T-cell (primary cell): ENCODE measurements at regions not wholly inside any gene's neighbourhood (a gene's known extent, or its start where the extent isn't known, plus 50 kb on each side); places are given as distances from the start of the nearest gene placed in this dataset.

Experiments used
- ATAC-seq, 4 experiments: fragments of 200-7000 bp in 3 of 4; fragments of 150-1000 bp in 1 of 4; cut with Tn5 transposase; replicated peaks in 1 of 4; 1 replicate in 3 of 4; 2 replicates in 1 of 4; pipeline ENCODE4 v1.10.0; 2021; ENCODE audit warnings: moderate library complexity in 3 of 4, mild to moderate bottlenecking in 2 of 4, moderate number of reproducible peaks in 1 of 4
- CTCF ChIA-PET, 2 donors: fragments of 300-600 bp; sonication (Branson Sonifier 250); formaldehyde crosslinking; loops; one replicate each; lab custom pipeline; 2022; ENCODE audit warnings: antibody characterized with exemption in 2 of 2; lab: Charles Lee
- POLR2A ChIA-PET, 2 donors: fragments of 300-600 bp; sonication (Branson Sonifier 250); formaldehyde crosslinking; loops; one replicate each; lab custom pipeline; 2022; ENCODE audit warnings: antibody characterized with exemption in 2 of 2; lab: Charles Lee
- DNase-seq, 35 experiments: peaks; one replicate each; pipeline versions ENCODE4 v3.0.0 to v3.0.0-alpha.2; 2013 to 2023
- H3K27ac ChIP-seq: one replicate; pipeline ENCODE4 v1.5.1; 2013; ENCODE audit warnings: low read length
- H3K27me3 ChIP-seq, 2 experiments: replicated peaks in 1 of 2; 1 replicate in 1 of 2; 2 replicates in 1 of 2; pipeline versions ENCODE4 v1.6.1 to v1.7.0; 2013; ENCODE audit warnings: low read length in 1 of 2, mixed read lengths in 1 of 2; ENCODE audit not compliant: control insufficient read depth in 2 of 2, insufficient read depth in 2 of 2; ENCODE audit errors: extremely low read depth in 1 of 2
- H3K36me3 ChIP-seq, 2 donors: 1 replicate in 1 of 2; 2 replicates in 1 of 2; pipeline versions ENCODE4 v1.6.1 to v1.7.0; 2013; ENCODE audit warnings: low read length in 1 of 2; ENCODE audit not compliant: control insufficient read depth in 2 of 2, insufficient read depth in 1 of 2; ENCODE audit errors: extremely low read depth in 1 of 2
- H3K4me1 ChIP-seq, 2 experiments: 1 replicate in 1 of 2; 2 replicates in 1 of 2; pipeline versions ENCODE4 v1.6.1 to v1.7.0; 2013; ENCODE audit warnings: low read length in 2 of 2, mixed read lengths in 1 of 2; ENCODE audit not compliant: insufficient read depth in 2 of 2, control insufficient read depth in 1 of 2; ENCODE audit errors: extremely low read depth in 1 of 2
- H3K4me3 ChIP-seq, 2 donors: 1 replicate in 1 of 2; 2 replicates in 1 of 2; pipeline versions ENCODE4 v1.5.1 to v1.7.0; 2013; ENCODE audit warnings: mild to moderate bottlenecking in 2 of 2, low read length in 1 of 2, moderate library complexity in 1 of 2; ENCODE audit not compliant: control insufficient read depth in 1 of 2; ENCODE audit errors: extremely low read depth in 1 of 2
- H3K9me3 ChIP-seq: 2 replicates; pipeline ENCODE4 v1.7.0; 2013
- H3K27ac Mint-ChIP-seq, 2 donors: one replicate each; pipeline ENCODE4 v1.8.0; 2020 to 2021; ENCODE audit warnings: mild to moderate bottlenecking in 2 of 2, mixed read lengths in 2 of 2
- H3K27me3 Mint-ChIP-seq, 2 donors: one replicate each; pipeline ENCODE4 v1.8.0; 2021 to 2022; ENCODE audit warnings: mixed read lengths in 2 of 2
- H3K36me3 Mint-ChIP-seq: one replicate; pipeline ENCODE4 v1.8.0; 2021; ENCODE audit warnings: mixed read lengths
- H3K4me1 Mint-ChIP-seq, 3 donors: one replicate each; pipeline ENCODE4 v1.8.0; 2020 to 2022; ENCODE audit warnings: mixed read lengths in 3 of 3, mild to moderate bottlenecking in 1 of 3
- H3K4me3 Mint-ChIP-seq, 3 donors: one replicate each; pipeline ENCODE4 v1.8.0; 2020 to 2022; ENCODE audit warnings: mild to moderate bottlenecking in 3 of 3, mixed read lengths in 3 of 3, moderate library complexity in 3 of 3
- H3K9me3 Mint-ChIP-seq, 3 donors: one replicate each; pipeline ENCODE4 v1.8.0; 2020 to 2022; ENCODE audit warnings: mixed read lengths in 3 of 3
- WGBS: methylation state at CpG from one replicate; pipeline ENCODE4 v1.1.5; 2013; ENCODE audit warnings: missing lambda C conversion rate; ENCODE audit not compliant: insufficient coverage; 5-methylcytosine and 5-hydroxymethylcytosine counted together

DNA sequence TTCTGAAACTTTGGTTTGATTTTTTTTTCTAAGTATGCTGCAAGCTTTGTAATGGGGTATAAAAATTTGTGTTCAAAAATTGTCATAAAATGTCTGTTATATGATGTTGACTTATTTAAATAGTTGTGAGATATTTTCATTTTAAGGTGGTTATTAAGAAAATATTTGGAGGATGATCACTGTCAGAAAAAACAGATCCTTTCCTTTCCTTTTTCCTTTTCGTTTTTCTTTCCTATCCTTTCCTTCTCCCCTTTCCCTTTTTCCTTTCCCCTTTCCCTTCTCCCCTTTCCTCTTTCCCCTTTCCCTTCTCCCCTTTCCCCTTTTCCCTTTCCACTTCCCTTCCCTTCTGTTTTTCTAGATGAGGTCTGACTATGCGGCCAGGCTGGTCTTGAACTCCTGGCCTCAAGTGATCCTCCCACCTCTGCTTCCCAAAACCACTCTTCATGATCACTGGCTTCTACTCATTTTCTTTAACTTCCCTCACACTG is 640.5 kb downstream of the PLCL1 start:
- no peaks in the 10 kb centered on the region for H3K36me3 ChIP-seq
- 67% methylated on average over 2 of the region's 2 CpGs for WGBS
- POLR2A ChIA-PET = no interaction called here
- H3K4me3 ChIP-seq = no peak overlapping the region
- H3K27me3 Mint-ChIP-seq = peaks cover 3 to 10% of the 10 kb centered on the region in 2 donors
- no peak overlapping the region for H3K4me3 Mint-ChIP-seq
- no peaks in the 10 kb centered on the region for H3K27me3 ChIP-seq
- DNase-seq = no peak
- H3K27ac ChIP-seq = no peak overlapping the region
- no peak for ATAC-seq
- H3K9me3 ChIP-seq = no peaks in the 10 kb centered on the region
- no peaks in the 10 kb centered on the region for H3K36me3 Mint-ChIP-seq
- no peaks in the 10 kb centered on the region for H3K4me1 Mint-ChIP-seq
- H3K27ac Mint-ChIP-seq = no peak overlapping the region
- CTCF ChIA-PET = no interaction called here
- no peaks in the 10 kb centered on the region for H3K9me3 Mint-ChIP-seq
- H3K4me1 ChIP-seq = no peaks in the 10 kb centered on the region

DNA sequence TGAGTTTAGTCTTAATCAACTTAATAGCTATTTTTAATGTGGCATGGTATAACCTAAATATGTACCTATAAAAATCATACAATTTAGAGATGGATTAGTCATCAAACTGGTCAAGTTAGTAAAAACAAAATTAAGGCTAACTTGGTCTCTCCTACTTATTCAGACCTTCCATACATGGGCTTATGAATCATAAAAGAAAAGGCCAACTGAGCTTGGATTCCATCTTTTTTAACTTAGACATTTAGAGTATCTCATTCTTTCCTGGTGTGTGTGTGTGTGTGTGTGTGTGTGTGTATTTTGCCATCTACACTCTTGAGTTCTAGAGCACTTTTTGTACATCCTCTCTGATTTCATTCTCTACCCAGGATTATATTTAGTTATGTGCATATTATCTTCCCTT is 637.5 kb downstream of the PLCL1 start:
- H3K36me3 ChIP-seq = no peaks in the 10 kb centered on the region
- H3K9me3 ChIP-seq = no peaks in the 10 kb centered on the region
- ATAC-seq = no peak
- no peak overlapping the region for H3K27ac ChIP-seq
- POLR2A ChIA-PET = no interaction called here
- H3K4me3 ChIP-seq = no peak overlapping the region
- no peak for DNase-seq
- no peaks in the 10 kb centered on the region for H3K4me1 Mint-ChIP-seq
- CTCF ChIA-PET = interaction anchor here in 1 of 2 donors (0.5 kb wide), 1 partner anchor 225 kb away, joined by 7 read pairs; no protein-coding TSS in a partner anchor
- no peaks in the 10 kb centered on the region for H3K9me3 Mint-ChIP-seq
- no peaks in the 10 kb centered on the region for H3K27me3 ChIP-seq
- no peaks in the 10 kb centered on the region for H3K4me1 ChIP-seq
- H3K36me3 Mint-ChIP-seq = no peaks in the 10 kb centered on the region
- H3K27ac Mint-ChIP-seq = no peak overlapping the region
- peaks cover 8 to 17% of the 10 kb centered on the region in 2 donors for H3K27me3 Mint-ChIP-seq
- H3K4me3 Mint-ChIP-seq = no peak overlapping the region

DNA sequence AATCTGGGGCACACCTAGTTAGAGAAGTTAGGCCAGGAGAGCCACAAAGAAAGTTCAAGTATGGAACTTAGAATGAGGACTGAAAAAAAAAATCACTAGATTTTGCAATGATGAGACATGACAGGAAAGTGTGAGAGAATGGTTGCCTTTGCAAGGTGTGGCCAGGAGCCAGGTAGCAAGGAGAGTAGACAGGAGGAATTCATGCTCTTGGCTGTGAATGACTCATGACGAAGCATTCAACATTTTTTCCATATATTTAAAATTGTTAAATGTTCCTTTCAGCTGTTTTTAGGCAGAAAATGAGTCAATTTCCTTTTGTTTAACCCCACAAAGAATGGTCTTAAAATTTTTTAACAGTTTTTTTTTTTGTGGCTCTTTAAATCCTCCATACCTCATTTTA is 636.9 kb downstream of the PLCL1 start:
- ChIA-PET POLR2A (no interaction called here), CTCF (interaction anchor here in 1 of 2 donors (0.5 kb wide), 1 partner anchor 224 kb away, joined by 7 read pairs; no protein-coding TSS in a partner anchor)
- no peaks in the 10 kb centered on the region for H3K36me3 Mint-ChIP-seq
- no peak overlapping the region for H3K4me3 ChIP-seq
- H3K27me3 ChIP-seq = no peaks in the 10 kb centered on the region
- H3K4me1 Mint-ChIP-seq = no peaks in the 10 kb centered on the region
- no peaks in the 10 kb centered on the region for H3K36me3 ChIP-seq
- H3K27me3 Mint-ChIP-seq = peaks cover 10 to 17% of the 10 kb centered on the region in 2 donors
- H3K4me1 ChIP-seq = no peaks in the 10 kb centered on the region
- DNase-seq (no peak), ATAC-seq (no peak)
- no CpG with 5 or more reads among the region's 1 CpG for WGBS
- H3K27ac Mint-ChIP-seq = no peak overlapping the region
- H3K4me3 Mint-ChIP-seq = no peak overlapping the region
- H3K9me3 Mint-ChIP-seq = no peaks in the 10 kb centered on the region
- H3K27ac ChIP-seq = no peak overlapping the region
- H3K9me3 ChIP-seq = no peaks in the 10 kb centered on the region

DNA sequence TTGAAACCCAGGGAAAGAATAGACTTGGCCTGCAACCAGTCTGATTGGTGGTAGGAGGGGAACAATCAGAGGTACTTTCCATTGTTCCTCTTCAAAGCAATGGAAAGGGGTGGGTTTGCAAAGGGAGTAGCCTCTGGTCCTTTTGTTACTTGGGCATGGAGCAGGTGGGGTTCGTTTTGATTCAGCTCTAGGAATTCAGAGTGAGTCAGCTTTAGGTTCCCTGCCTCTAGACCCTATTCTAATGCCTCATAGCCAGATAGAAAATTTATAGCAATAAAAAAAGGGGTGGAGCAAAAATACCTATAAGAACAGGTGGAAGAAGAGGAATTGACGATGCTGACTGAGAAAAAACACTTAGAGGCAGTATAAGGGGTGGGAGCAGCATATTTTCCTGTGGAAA is 636.4 kb downstream of the PLCL1 start:
- H3K4me1 ChIP-seq = no peaks in the 10 kb centered on the region

DNA sequence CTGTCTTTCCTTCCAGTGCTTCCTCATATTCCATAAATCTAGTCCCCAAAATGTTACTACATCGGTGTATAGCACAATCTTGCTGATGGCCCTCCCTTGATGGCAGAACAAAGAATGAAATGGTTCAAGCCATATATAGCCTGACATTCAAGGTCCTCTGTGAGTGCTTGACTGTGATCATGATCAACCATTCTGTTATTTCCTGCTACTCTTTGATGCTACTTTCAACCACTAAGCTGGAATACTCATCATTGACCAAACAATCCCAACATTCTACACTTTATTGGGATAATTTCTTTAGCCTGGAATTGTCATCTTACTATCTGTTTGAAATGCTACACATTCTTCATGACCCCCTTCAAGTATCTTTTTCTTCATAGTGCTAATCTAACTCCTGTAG is 633.9 kb downstream of the PLCL1 start:
- 100% methylated on average over 1 of the region's 1 CpG for WGBS
- Mint-ChIP-seq H3K4me3 (no peak overlapping the region), H3K27me3 (peaks cover 9 to 10% of the 10 kb centered on the region in 2 donors), H3K9me3 (no peaks in the 10 kb centered on the region), H3K4me1 (no peaks in the 10 kb centered on the region), H3K27ac (no peak overlapping the region), H3K36me3 (no peaks in the 10 kb centered on the region)
- Histone ChIP-seq H3K27ac (no peak overlapping the region), H3K27me3 (no peaks in the 10 kb centered on the region), H3K4me3 (no peak overlapping the region), H3K9me3 (no peaks in the 10 kb centered on the region), H3K4me1 (no peaks in the 10 kb centered on the region), H3K36me3 (no peaks in the 10 kb centered on the region)
- ChIA-PET CTCF (no interaction called here), POLR2A (no interaction called here)
- ATAC-seq (no peak), DNase-seq (no peak)

More for the DNA sequence above, 636.4 kb downstream of the PLCL1 start:
- H3K4me3 ChIP-seq = no peak overlapping the region
- no peak for ATAC-seq
- H3K27me3 ChIP-seq = no peaks in the 10 kb centered on the region
- 29% methylated on average over 1 of the region's 2 CpGs for WGBS
- CTCF ChIA-PET = no interaction called here
- no peaks in the 10 kb centered on the region for H3K9me3 ChIP-seq
- POLR2A ChIA-PET = no interaction called here
- H3K4me1 Mint-ChIP-seq = no peaks in the 10 kb centered on the region
- H3K27me3 Mint-ChIP-seq = peaks cover 10 to 17% of the 10 kb centered on the region in 2 donors
- no peak overlapping the region for H3K27ac ChIP-seq
- no peak for DNase-seq
- H3K36me3 Mint-ChIP-seq = no peaks in the 10 kb centered on the region
- H3K4me3 Mint-ChIP-seq = no peak overlapping the region
- H3K27ac Mint-ChIP-seq = no peak overlapping the region
- H3K9me3 Mint-ChIP-seq = no peaks in the 10 kb centered on the region
- no peaks in the 10 kb centered on the region for H3K36me3 ChIP-seq

DNA sequence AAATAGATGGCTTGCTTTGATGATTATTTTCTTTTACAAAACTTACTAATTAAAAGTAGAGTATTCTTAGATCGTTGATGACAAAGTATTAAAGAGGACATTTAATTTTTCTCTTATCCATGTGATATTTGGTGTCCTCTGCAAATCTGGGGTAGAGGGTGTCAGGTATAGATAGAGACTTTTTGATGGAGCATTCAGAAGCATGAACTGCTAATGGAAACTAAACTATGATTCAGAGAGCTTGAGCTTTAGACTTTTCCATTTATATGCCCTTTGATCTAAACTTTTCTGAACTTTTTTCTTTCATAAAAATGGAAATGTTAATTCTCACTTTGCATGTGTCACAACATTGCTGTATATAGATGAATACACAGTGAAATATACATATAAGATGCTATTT is 619.7 kb downstream of the PLCL1 start:
- Histone ChIP-seq H3K27ac (no peak overlapping the region), H3K4me1 (no peaks in the 10 kb centered on the region), H3K9me3 (no peaks in the 10 kb centered on the region), H3K36me3 (no peaks in the 10 kb centered on the region), H3K4me3 (no peak overlapping the region), H3K27me3 (no peaks in the 10 kb centered on the region)
- H3K9me3 Mint-ChIP-seq = no peaks in the 10 kb centered on the region
- ATAC-seq (no peak), DNase-seq (no peak)
- no peaks in the 10 kb centered on the region for H3K36me3 Mint-ChIP-seq
- ChIA-PET POLR2A (no interaction called here), CTCF (no interaction called here)
- H3K27ac Mint-ChIP-seq = no peak overlapping the region
- H3K4me3 Mint-ChIP-seq = no peak overlapping the region
- no peaks in the 10 kb centered on the region for H3K27me3 Mint-ChIP-seq
- H3K4me1 Mint-ChIP-seq = no peaks in the 10 kb centered on the region
- WGBS = no CpG with 5 or more reads among the region's 1 CpG

DNA sequence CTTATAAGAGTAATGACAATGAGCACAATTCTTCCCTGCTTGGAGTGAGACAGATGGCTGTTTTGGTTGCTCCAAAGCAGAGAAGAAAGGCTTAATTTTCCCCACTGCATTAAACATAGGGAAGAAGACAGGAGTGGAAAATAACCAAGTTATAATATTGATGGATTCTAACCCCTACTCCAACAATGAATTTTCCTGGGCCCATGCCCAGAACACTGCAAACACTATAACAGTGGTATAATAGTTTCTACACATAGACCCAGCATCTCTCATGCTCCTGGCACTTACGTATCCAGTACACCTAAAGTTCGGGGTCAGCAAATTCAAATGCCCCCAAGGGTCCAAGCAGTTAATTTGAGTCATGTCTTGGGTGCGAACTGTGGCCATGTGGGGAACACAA is 613.4 kb downstream of the PLCL1 start:
- Mint-ChIP-seq H3K36me3 (no peaks in the 10 kb centered on the region), H3K4me3 (no peak overlapping the region), H3K9me3 (no peaks in the 10 kb centered on the region), H3K27ac (no peak overlapping the region), H3K27me3 (peaks cover 0 to 3% of the 10 kb centered on the region in 2 donors), H3K4me1 (no peaks in the 10 kb centered on the region)
- Histone ChIP-seq H3K4me3 (no peak overlapping the region), H3K36me3 (no peaks in the 10 kb centered on the region), H3K4me1 (no peaks in the 10 kb centered on the region), H3K27ac (no peak overlapping the region), H3K9me3 (no peaks in the 10 kb centered on the region), H3K27me3 (no peaks in the 10 kb centered on the region)
- POLR2A ChIA-PET = no interaction called here
- no peak for DNase-seq
- CTCF ChIA-PET = no interaction called here
- no peak for ATAC-seq
- WGBS = 100% methylated on average over 2 of the region's 3 CpGs
